ENCODE measurements at regions not wholly inside any gene's neighbourhood (a gene's known extent, or its start where the extent isn't known, plus 50 kb on each side); places are given as distances from the start of the nearest gene placed in this dataset.

GRCh38 chr20:48526936-48527335 is 300.9 kb downstream of the PREX1 start:
- no peak for TF ChIP-seq EZH2 (IDR thresholded peaks at IDR 0.05; ENCODE audit: borderline replicate concordance, low read depth, low read length, poor library complexity, severe bottlenecking)
- no peak for TF ChIP-seq CTCF (conservative IDR thresholded peaks at IDR 0.05; ENCODE audit: low read depth, low read length)
- Histone ChIP-seq H3K4me1 (ENCODE audit: insufficient read depth, low read length, poor library complexity, severe bottlenecking) (no peaks in the 10 kb centered on the region), H3K36me3 (ENCODE audit: insufficient read depth, low read length, poor library complexity, severe bottlenecking) (no peaks in the 10 kb centered on the region), H3K9me3 (ENCODE audit: low read depth, low read length, poor library complexity, severe bottlenecking) (no peaks in the 10 kb centered on the region), H3K4me3 (ENCODE audit: low read depth, low read length, poor library complexity, severe bottlenecking) (no peak overlapping the region), H3K27me3 (replicated peaks; ENCODE audit: insufficient read depth, low read depth, low read length, poor library complexity) (peaks cover 35% of the 10 kb centered on the region), H3K27ac (ENCODE audit: low read depth, low read length, poor library complexity, severe bottlenecking) (no peak overlapping the region)
- DNase-seq (ENCODE audit: low spot score) = no peak
- no TSS peak for BruUV-seq (replicated peaks)
- intact Hi-C loops (cut with micrococcal nuclease; ENCODE audit: unreplicated experiment) = no loop called here
- POLR2A ChIA-PET (ENCODE audit: low non-redundant PET) = no interaction called here
- CTCF ChIA-PET = no interaction called here

GRCh38 chr20:48525400-48525799 is 302.4 kb downstream of the PREX1 start:
- DNase-seq (ENCODE audit: low spot score) = no peak
- peaks cover 22% of the 10 kb centered on the region for H3K27me3 ChIP-seq (replicated peaks; ENCODE audit: insufficient read depth, low read depth, low read length, poor library complexity)
- H3K27ac ChIP-seq (ENCODE audit: low read depth, low read length, poor library complexity, severe bottlenecking) = no peak overlapping the region
- no peaks in the 10 kb centered on the region for H3K9me3 ChIP-seq (ENCODE audit: low read depth, low read length, poor library complexity, severe bottlenecking)
- H3K4me3 ChIP-seq (ENCODE audit: low read depth, low read length, poor library complexity, severe bottlenecking) = no peak overlapping the region
- H3K36me3 ChIP-seq (ENCODE audit: insufficient read depth, low read length, poor library complexity, severe bottlenecking) = no peaks in the 10 kb centered on the region
- ChIA-PET POLR2A (ENCODE audit: low non-redundant PET) (interaction anchor here (0.6 kb wide), 1 partner anchor 46 kb away, joined by 3 read pairs; no protein-coding TSS in a partner anchor), CTCF (no interaction called here)
- no peaks in the 10 kb centered on the region for H3K4me1 ChIP-seq (ENCODE audit: insufficient read depth, low read length, poor library complexity, severe bottlenecking)
- TF ChIP-seq EZH2 (IDR thresholded peaks at IDR 0.05; ENCODE audit: borderline replicate concordance, low read depth, low read length, poor library complexity, severe bottlenecking) = no peak
- TF ChIP-seq CTCF (conservative IDR thresholded peaks at IDR 0.05; ENCODE audit: low read depth, low read length) = no peak
- BruUV-seq (replicated peaks) = no TSS peak
- intact Hi-C loops (cut with micrococcal nuclease; ENCODE audit: unreplicated experiment) = no loop called here

- CTCF ChIA-PET = no interaction called here
- BruUV-seq (replicated peaks) = no TSS peak
- TF ChIP-seq CTCF (conservative IDR thresholded peaks at IDR 0.05; ENCODE audit: low read depth, low read length) = no peak
- TF ChIP-seq EZH2 (IDR thresholded peaks at IDR 0.05; ENCODE audit: borderline replicate concordance, low read depth, low read length, poor library complexity, severe bottlenecking) = no peak
- H3K36me3 ChIP-seq (ENCODE audit: insufficient read depth, low read length, poor library complexity, severe bottlenecking) = no peaks in the 10 kb centered on the region
- H3K9me3 ChIP-seq (ENCODE audit: low read depth, low read length, poor library complexity, severe bottlenecking) = no peaks in the 10 kb centered on the region
- H3K4me1 ChIP-seq (ENCODE audit: insufficient read depth, low read length, poor library complexity, severe bottlenecking) = no peaks in the 10 kb centered on the region
- DNase-seq (ENCODE audit: low spot score) = no peak
- H3K27ac ChIP-seq (ENCODE audit: low read depth, low read length, poor library complexity, severe bottlenecking) = no peak overlapping the region
- POLR2A ChIA-PET (ENCODE audit: low non-redundant PET) = no interaction called here
- H3K4me3 ChIP-seq (ENCODE audit: low read depth, low read length, poor library complexity, severe bottlenecking) = no peak overlapping the region
- H3K27me3 ChIP-seq (replicated peaks; ENCODE audit: insufficient read depth, low read depth, low read length, poor library complexity) = peaks cover 14% of the 10 kb centered on the region
- intact Hi-C loops (cut with micrococcal nuclease; ENCODE audit: unreplicated experiment) = no loop called here
Observed at GRCh38 chr20:48524582-48524981, 303.2 kb downstream of the PREX1 start.

Measured in A673 (cell line).